ENCODE measurements at regions not wholly inside any gene's neighbourhood (a gene's known extent, or its start where the extent isn't known, plus 50 kb on each side); places are given as distances from the start of the nearest gene placed in this dataset.

- TF ChIP-seq CTCF (IDR thresholded peaks at IDR 0.05): no peak
- no peak for TF ChIP-seq POLR2A (IDR thresholded peaks at IDR 0.05)
- TF ChIP-seq POLR2AphosphoS5 (IDR thresholded peaks at IDR 0.05): no peak
- TF ChIP-seq EP300 (IDR thresholded peaks at IDR 0.05; ENCODE audit: low read depth): no peak
Measured at GRCh38 chr10:4440260-4440659, 385.7 kb upstream of the AKR1E2 start.
